SJSA1 (cell line): ENCODE measurements at regions not wholly inside any gene's neighbourhood (a gene's known extent, or its start where the extent isn't known, plus 50 kb on each side); places are given as distances from the start of the nearest gene placed in this dataset.

ENCODE experiments used
- DNase-seq, 2 experiments: peaks; one replicate each; pipeline ENCODE4 v3.0.0-alpha.2; 2015 to 2020; ENCODE audit warnings: low spot score in 2 of 2, low read depth in 1 of 2
- H3K27ac ChIP-seq: fragments of 250-450 bp; sonication (Bioruptor Pico); 2 replicates; pipeline ENCODE4 v1.5.1; 2020; ENCODE audit warnings: mild to moderate bottlenecking, moderate library complexity
- H3K27me3 ChIP-seq: fragments of 250-450 bp; sonication (Bioruptor Pico); replicated peaks from 2 replicates; pipeline ENCODE4 v1.5.1; 2020; ENCODE audit warnings: mild to moderate bottlenecking, moderate library complexity
- H3K36me3 ChIP-seq: fragments of 250-450 bp; sonication (Bioruptor Pico); 2 replicates; pipeline ENCODE4 v1.5.1; 2020; ENCODE audit warnings: mild to moderate bottlenecking
- H3K4me1 ChIP-seq: fragments of 250-450 bp; sonication (Bioruptor Pico); replicated peaks from 2 replicates; pipeline ENCODE4 v1.6.1; 2021; ENCODE audit warnings: mild to moderate bottlenecking
- H3K4me3 ChIP-seq: fragments of 250-450 bp; sonication (Bioruptor Pico); 2 replicates; pipeline ENCODE4 v1.5.1; 2020; ENCODE audit warnings: mild to moderate bottlenecking
- H3K9me3 ChIP-seq: fragments of 250-450 bp; sonication (Bioruptor Pico); replicated peaks from 2 replicates; pipeline ENCODE4 v1.5.1; 2020; ENCODE audit warnings: mild to moderate bottlenecking

DNA sequence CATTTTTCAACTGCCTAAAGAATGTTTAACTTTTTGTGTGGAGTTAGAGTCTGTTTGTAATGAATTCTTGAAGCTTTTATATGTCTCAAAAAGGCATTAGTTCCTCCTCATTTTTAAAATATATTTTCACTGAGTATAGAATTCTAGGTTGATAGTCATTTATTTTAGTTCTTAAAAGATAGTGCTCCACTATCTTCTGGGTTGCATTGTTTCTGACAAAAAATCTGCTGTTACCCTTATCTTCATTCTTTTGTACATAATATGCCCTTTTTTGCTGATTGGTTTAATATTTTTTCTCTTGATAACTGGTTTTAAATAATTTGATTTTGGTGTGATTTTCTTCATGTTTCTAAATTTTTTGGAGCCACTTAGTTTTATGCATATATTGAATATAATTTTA lies 754.7 kb upstream of the GYPC start:
- Histone ChIP-seq H3K36me3 (no peaks in the 10 kb centered on the region), H3K4me1 (no peaks in the 10 kb centered on the region), H3K27me3 (no peaks in the 10 kb centered on the region), H3K4me3 (no peak overlapping the region), H3K9me3 (peaks cover 5% of the 10 kb centered on the region; the same call in 1 of the 2 replicates), H3K27ac (no peak overlapping the region)
- DNase-seq: no peak

GRCh38 chr2:125925891-125926546 lies 729.9 kb upstream of the GYPC start:
- no peaks in the 10 kb centered on the region for H3K27me3 ChIP-seq
- H3K27ac ChIP-seq: no peak overlapping the region
- no peak for DNase-seq
- no peak overlapping the region for H3K4me3 ChIP-seq
- H3K36me3 ChIP-seq: no peaks in the 10 kb centered on the region
- no peaks in the 10 kb centered on the region for H3K4me1 ChIP-seq
- no peaks in the 10 kb centered on the region; the same call in 1 of the 2 replicates for H3K9me3 ChIP-seq

DNA sequence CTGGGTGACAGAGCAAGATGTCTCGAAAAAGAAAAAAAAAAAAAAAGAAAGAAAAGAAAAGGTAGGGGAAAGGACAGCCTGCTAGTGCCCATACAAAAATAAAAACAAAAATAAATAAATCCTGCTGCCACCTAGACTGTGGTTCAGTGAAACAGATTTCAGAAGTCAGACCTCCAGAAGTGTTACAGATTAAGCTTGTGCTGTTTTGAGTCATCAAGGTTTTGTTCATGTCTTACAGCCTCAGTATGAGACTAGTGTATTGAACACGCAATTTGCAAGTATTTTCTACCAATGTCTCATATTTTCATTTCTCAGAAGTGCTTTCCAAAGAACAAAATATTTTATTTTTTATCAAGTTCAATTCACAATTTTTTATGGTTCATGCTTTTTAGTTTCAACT lies 720.4 kb upstream of the GYPC start:
- Histone ChIP-seq H3K27ac (no peak overlapping the region), H3K4me1 (no peaks in the 10 kb centered on the region), H3K36me3 (no peaks in the 10 kb centered on the region), H3K4me3 (no peak overlapping the region), H3K27me3 (no peaks in the 10 kb centered on the region), H3K9me3 (peaks cover 4% of the 10 kb centered on the region; the same call in 1 of the 2 replicates)
- no peak for DNase-seq

- no peak overlapping the region for H3K27ac ChIP-seq
- H3K4me1 ChIP-seq: no peaks in the 10 kb centered on the region
- no peak for DNase-seq
- no peak overlapping the region for H3K4me3 ChIP-seq
- H3K27me3 ChIP-seq: no peaks in the 10 kb centered on the region
- no peaks in the 10 kb centered on the region for H3K36me3 ChIP-seq
- peaks cover 4% of the 10 kb centered on the region; the same call in 1 of the 2 replicates for H3K9me3 ChIP-seq
Observed at GRCh38 chr2:125942585-125943424, 713.2 kb upstream of the GYPC start.

GRCh38 chr2:125959047-125959446 lies 696.9 kb upstream of the GYPC start:
- no peaks in the 10 kb centered on the region for H3K36me3 ChIP-seq
- no peak overlapping the region for H3K4me3 ChIP-seq
- no peak for DNase-seq
- H3K27ac ChIP-seq: no peak overlapping the region
- no peaks in the 10 kb centered on the region for H3K27me3 ChIP-seq
- no peaks in the 10 kb centered on the region for H3K4me1 ChIP-seq
- peaks cover 4% of the 10 kb centered on the region for H3K9me3 ChIP-seq

GRCh38 chr2:125961739-125962138 lies 694.2 kb upstream of the GYPC start:
- no peaks in the 10 kb centered on the region for H3K4me1 ChIP-seq
- DNase-seq: no peak
- H3K4me3 ChIP-seq: no peak overlapping the region
- H3K27me3 ChIP-seq: no peaks in the 10 kb centered on the region
- no peak overlapping the region for H3K27ac ChIP-seq
- H3K36me3 ChIP-seq: no peaks in the 10 kb centered on the region
- H3K9me3 ChIP-seq: peaks cover 1% of the 10 kb centered on the region

- no peaks in the 10 kb centered on the region for H3K4me1 ChIP-seq
- H3K4me3 ChIP-seq: no peak overlapping the region
- H3K27ac ChIP-seq: no peak overlapping the region
- H3K9me3 ChIP-seq: no peaks in the 10 kb centered on the region
- H3K27me3 ChIP-seq: no peaks in the 10 kb centered on the region
- H3K36me3 ChIP-seq: no peaks in the 10 kb centered on the region
- DNase-seq: no peak
Observed at GRCh38 chr2:125979886-125980285, 676.1 kb upstream of the GYPC start.

DNA sequence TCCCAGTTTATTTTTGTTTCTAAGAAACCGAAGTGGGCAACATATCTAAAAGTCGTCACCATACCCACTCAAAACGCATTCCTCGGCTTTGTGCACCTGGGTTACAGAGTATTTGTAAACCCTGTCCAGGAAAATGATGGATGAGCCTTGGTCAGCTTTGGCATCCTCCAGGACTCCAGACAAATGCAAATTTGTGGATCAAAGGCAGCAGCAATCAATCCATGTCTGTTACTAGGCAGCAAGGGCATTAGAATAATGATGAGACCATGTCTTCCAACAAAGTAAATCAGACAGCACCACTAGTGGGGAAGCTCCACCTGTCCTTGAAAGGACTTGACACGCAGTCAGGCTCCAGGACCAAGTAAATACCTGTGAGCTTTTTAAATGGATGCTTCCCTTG lies 672.6 kb upstream of the GYPC start:
- DNase-seq: no peak
- Histone ChIP-seq H3K27me3 (no peaks in the 10 kb centered on the region), H3K4me1 (no peaks in the 10 kb centered on the region), H3K36me3 (no peaks in the 10 kb centered on the region), H3K4me3 (no peak overlapping the region), H3K9me3 (no peaks in the 10 kb centered on the region), H3K27ac (no peak overlapping the region)

- no peaks in the 10 kb centered on the region for H3K27me3 ChIP-seq
- H3K36me3 ChIP-seq: no peaks in the 10 kb centered on the region
- H3K4me3 ChIP-seq: no peak overlapping the region
- no peaks in the 10 kb centered on the region; the same call in 1 of the 2 replicates for H3K9me3 ChIP-seq
- no peak overlapping the region for H3K27ac ChIP-seq
- no peak for DNase-seq
- H3K4me1 ChIP-seq: no peaks in the 10 kb centered on the region
Observed at GRCh38 chr2:126029316-126029715, 626.6 kb upstream of the GYPC start.

DNA sequence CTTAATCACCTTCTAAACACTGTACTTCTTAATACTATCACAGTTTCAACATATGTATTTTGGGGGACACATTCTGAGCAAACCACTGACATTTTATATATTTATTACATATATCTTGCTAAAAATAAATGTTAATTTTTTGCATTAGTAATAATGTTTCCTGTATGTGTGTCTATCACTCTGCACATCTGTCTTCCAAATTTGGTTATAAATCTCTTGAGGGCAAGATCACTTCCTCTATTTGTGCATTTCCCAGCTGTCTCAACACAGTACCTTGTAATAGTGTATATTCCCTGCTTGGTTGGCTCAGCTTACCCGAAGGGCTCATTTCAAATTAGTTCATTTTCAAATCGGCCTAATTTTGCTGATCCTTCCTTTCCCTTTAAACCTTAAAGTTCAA lies 617.1 kb upstream of the GYPC start:
- Histone ChIP-seq H3K9me3 (peaks cover 7% of the 10 kb centered on the region; the same call in 1 of the 2 replicates), H3K27ac (no peak overlapping the region), H3K4me3 (no peak overlapping the region), H3K27me3 (no peaks in the 10 kb centered on the region), H3K4me1 (no peaks in the 10 kb centered on the region), H3K36me3 (no peaks in the 10 kb centered on the region)
- DNase-seq: no peak

GRCh38 chr2:126041391-126042047 lies 614.4 kb upstream of the GYPC start:
- DNase-seq: no peak
- Histone ChIP-seq H3K27ac (no peak overlapping the region), H3K27me3 (no peaks in the 10 kb centered on the region), H3K4me1 (no peaks in the 10 kb centered on the region), H3K9me3 (peaks cover 7% of the 10 kb centered on the region; the same call in 1 of the 2 replicates), H3K4me3 (no peak overlapping the region), H3K36me3 (no peaks in the 10 kb centered on the region)

- Histone ChIP-seq H3K27ac (no peak overlapping the region), H3K9me3 (0 out of 2 replicates have a peak, but pooled peaks cover 7% of the 10 kb centered on the region), H3K36me3 (no peaks in the 10 kb centered on the region), H3K4me3 (no peak overlapping the region), H3K27me3 (no peaks in the 10 kb centered on the region), H3K4me1 (no peaks in the 10 kb centered on the region)
- DNase-seq: no peak
Observed at GRCh38 chr2:126042089-126042488, 613.9 kb upstream of the GYPC start.

DNA sequence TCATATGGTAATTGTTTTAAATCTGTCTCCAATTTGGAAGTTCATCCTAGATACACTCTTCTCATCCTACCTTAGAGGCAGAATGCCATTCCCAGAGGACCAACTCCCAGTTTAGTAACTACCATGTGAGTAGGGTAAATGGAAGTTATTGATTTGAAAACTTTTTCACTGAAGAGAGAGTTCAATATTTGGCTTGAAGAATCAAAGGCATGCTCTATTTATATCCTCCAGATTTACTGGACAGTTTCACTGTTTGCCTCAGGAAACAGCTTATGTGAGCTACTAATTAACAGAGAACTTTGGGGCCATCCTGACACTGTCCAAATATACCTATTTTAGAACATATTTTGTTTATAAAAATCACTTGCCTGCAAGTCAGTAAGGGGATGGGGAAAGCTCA lies 607.2 kb upstream of the GYPC start:
- Histone ChIP-seq H3K36me3 (no peaks in the 10 kb centered on the region), H3K27ac (no peak overlapping the region), H3K27me3 (no peaks in the 10 kb centered on the region), H3K9me3 (no peaks in the 10 kb centered on the region), H3K4me3 (no peak overlapping the region), H3K4me1 (no peaks in the 10 kb centered on the region)
- DNase-seq: no peak

DNA sequence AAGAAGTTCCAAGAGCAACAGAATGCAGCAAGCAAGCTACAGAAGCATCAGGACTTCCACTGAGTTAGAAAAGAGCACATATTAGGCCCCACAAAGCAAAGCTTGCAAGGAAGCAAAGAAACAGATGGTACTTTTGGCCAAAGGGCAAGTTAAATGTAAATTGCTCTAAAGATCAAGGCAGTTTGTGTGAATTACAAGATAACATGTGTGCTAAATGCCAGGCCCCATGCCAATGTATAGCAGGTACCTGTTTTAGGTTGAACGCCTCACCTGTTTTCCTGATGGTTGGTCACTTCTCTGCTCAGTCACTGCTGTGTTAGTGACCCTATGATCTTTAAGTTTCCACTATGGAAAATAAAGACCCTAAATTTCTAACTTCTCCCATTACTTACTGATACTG lies 606.5 kb upstream of the GYPC start:
- Histone ChIP-seq H3K27me3 (no peaks in the 10 kb centered on the region), H3K4me3 (no peak overlapping the region), H3K36me3 (no peaks in the 10 kb centered on the region), H3K9me3 (no peaks in the 10 kb centered on the region), H3K27ac (no peak overlapping the region), H3K4me1 (no peaks in the 10 kb centered on the region)
- no peak for DNase-seq
